ENCODE measurements at regions not wholly inside any gene's neighbourhood (a gene's known extent, or its start where the extent isn't known, plus 50 kb on each side); places are given as distances from the start of the nearest gene placed in this dataset.

GRCh38 chr16:85387731-85388295, 225.3 kb upstream of the GSE1 start:
- WGBS, 2 donors, result 92 to 95% methylated on average over 2 of the region's 2 CpGs
- Histone ChIP-seq H3K27ac (no peak overlapping the region), H3K4me3 (replicated peaks in 1 of 3) (no peak overlapping the region), H3K9me3 (no peaks in the 10 kb centered on the region), H3K4me1 (peaks cover 0 to 16% of the 10 kb centered on the region in 2 donors), H3K36me3 (no peaks in the 10 kb centered on the region), H3K27me3 (no peaks in the 10 kb centered on the region)
- TF ChIP-seq POLR2A (IDR thresholded peaks at IDR 0.05) (no peak), CTCF (IDR thresholded peaks at IDR 0.05) (no peak)
- intact Hi-C loops (cut with DNase I), result no loop called here
- DNase-seq, result no peak

GRCh38 chr16:85389679-85390470, 223.2 kb upstream of the GSE1 start:
- Histone ChIP-seq H3K27me3 (no peaks in the 10 kb centered on the region), H3K36me3 (no peaks in the 10 kb centered on the region), H3K27ac (no peak overlapping the region), H3K4me1 (peaks cover 0 to 12% of the 10 kb centered on the region in 2 donors), H3K9me3 (no peaks in the 10 kb centered on the region), H3K4me3 (replicated peaks in 1 of 3) (no peak overlapping the region)
- intact Hi-C loops (cut with DNase I), result loop anchor here (10.0 kb wide), 1 partner anchor 325 kb away; no protein-coding TSS in a partner anchor
- 87 to 90% methylated on average over 19 of the region's 19 CpGs for WGBS, 2 donors
- TF ChIP-seq POLR2A (IDR thresholded peaks at IDR 0.05), result no peak
- no peak for DNase-seq

- no peaks in the 10 kb centered on the region for H3K27me3 ChIP-seq
- no peak overlapping the region for H3K4me3 ChIP-seq (replicated peaks in 1 of 3)
- peaks cover 6 to 20% of the 10 kb centered on the region in 2 donors for H3K4me1 ChIP-seq
- H3K27ac ChIP-seq, result no peak overlapping the region
- peak; percentile 42 to 45 for DNase-seq
- intact Hi-C loops (cut with DNase I), result loop anchor here (10.0 kb wide), 1 partner anchor 324 kb away; no protein-coding TSS in a partner anchor
- no peaks in the 10 kb centered on the region for H3K36me3 ChIP-seq
- no peak for TF ChIP-seq POLR2A (IDR thresholded peaks at IDR 0.05)
- no peak for TF ChIP-seq CTCF (IDR thresholded peaks at IDR 0.05)
- no peaks in the 10 kb centered on the region for H3K9me3 ChIP-seq
- 76 to 79% methylated on average over 18 to 21 of the region's 24 CpGs for WGBS, 2 donors
Observed at GRCh38 chr16:85390511-85391174, 222.5 kb upstream of the GSE1 start.

GRCh38 chr16:85391175-85391707, 221.9 kb upstream of the GSE1 start:
- intact Hi-C loops (cut with DNase I), result loop anchor here (10.0 kb wide), 1 partner anchor 324 kb away; no protein-coding TSS in a partner anchor
- Histone ChIP-seq H3K4me3 (replicated peaks in 1 of 3) (no peak overlapping the region), H3K9me3 (no peaks in the 10 kb centered on the region), H3K27me3 (no peaks in the 10 kb centered on the region), H3K36me3 (no peaks in the 10 kb centered on the region), H3K4me1 (peaks cover 9 to 26% of the 10 kb centered on the region in 2 donors), H3K27ac (no peak overlapping the region)
- 90% methylated on average over 12 to 14 of the region's 14 CpGs for WGBS, 2 donors
- no peak for DNase-seq
- no peak for TF ChIP-seq POLR2A (IDR thresholded peaks at IDR 0.05)
- TF ChIP-seq CTCF (IDR thresholded peaks at IDR 0.05), result no peak

- H3K27ac ChIP-seq, result no peak overlapping the region
- H3K4me3 ChIP-seq (replicated peaks in 1 of 3), result no peak overlapping the region
- 93 to 94% methylated on average over 11 of the region's 11 CpGs for WGBS, 2 donors
- no peaks in the 10 kb centered on the region for H3K9me3 ChIP-seq
- no peak for DNase-seq
- H3K27me3 ChIP-seq, result no peaks in the 10 kb centered on the region
- no peaks in the 10 kb centered on the region for H3K36me3 ChIP-seq
- H3K4me1 ChIP-seq, result peaks cover 9 to 29% of the 10 kb centered on the region in 2 donors
- TF ChIP-seq POLR2A (IDR thresholded peaks at IDR 0.05), result no peak
- no peak for TF ChIP-seq CTCF (IDR thresholded peaks at IDR 0.05)
- intact Hi-C loops (cut with DNase I), result loop anchor here (10.0 kb wide), 1 partner anchor 323 kb away; no protein-coding TSS in a partner anchor
Observed at GRCh38 chr16:85391769-85392583, 221.1 kb upstream of the GSE1 start.

All from thyroid gland (tissue), 4 donors.